ENCODE measurements at regions not wholly inside any gene's neighbourhood (a gene's known extent, or its start where the extent isn't known, plus 50 kb on each side); places are given as distances from the start of the nearest gene placed in this dataset.

DNA sequence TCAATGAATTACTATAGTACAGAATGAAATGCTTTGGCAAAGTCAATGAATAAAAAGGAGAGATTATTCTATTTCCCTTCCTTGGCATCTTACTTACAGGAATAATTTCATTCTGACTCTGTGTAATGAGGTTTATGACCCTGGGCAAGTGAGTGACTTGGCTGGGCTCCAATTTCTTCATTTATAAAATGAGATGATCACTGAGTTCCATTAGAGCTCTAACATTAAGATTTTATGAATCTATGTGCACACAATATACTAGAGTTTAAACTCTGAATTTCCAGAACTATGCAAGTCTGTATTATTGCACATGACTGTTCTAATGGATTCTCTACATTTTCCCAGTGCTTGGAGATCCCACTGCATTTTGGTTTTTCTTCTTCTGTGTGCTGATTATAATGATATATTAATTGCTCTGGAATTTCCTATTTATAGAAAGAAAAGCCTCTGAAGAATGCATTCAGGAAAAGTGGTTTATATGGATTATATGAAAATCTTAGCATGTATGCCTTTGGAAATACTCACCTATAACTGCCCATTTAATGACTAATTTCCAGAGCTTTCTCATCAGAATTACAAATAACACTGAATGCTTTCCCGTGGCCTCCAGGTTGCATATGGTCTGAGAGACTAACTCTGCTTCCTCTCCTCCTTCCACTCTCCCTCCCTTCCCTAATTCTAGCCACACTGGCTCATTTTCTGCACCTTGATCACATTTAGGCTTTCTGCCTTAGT is 97.4 kb upstream of the CHRM3 start:
- TF ChIP-seq CTCF (IDR thresholded peaks at IDR 0.05; ENCODE audit: insufficient read depth, low read depth, low read length, missing control alignments) = no peak
- DNase-seq (ENCODE audit: low read depth) = no peak
- H3K4me3 ChIP-seq (ENCODE audit: low read depth, low read length) = no peak overlapping the region

- no peak for DNase-seq (ENCODE audit: low read depth)
- no peak overlapping the region for H3K4me3 ChIP-seq (ENCODE audit: low read depth, low read length)
- TF ChIP-seq CTCF (IDR thresholded peaks at IDR 0.05; ENCODE audit: insufficient read depth, low read depth, low read length, missing control alignments) = no peak
Observed at GRCh38 chr1:239287296-239287695, 99.1 kb upstream of the CHRM3 start.

DNA sequence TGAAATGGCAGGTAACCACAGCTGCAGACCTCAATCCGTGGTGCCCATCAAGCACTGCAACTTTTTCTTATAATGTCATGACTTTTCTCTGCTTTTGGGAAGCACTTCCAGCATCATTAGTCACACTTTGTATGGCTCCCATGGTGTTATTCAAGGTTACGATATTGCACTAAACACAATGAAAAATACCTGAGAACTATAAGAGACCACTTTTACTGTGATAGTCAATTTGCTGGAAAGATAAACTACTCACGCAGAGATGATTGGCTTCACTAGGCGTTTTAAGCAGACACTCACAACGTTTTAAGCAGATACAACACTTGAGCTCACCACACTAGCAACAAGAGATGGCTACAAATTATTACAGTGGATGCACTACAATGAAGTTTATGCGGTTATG is 103.2 kb upstream of the CHRM3 start:
- no peak for DNase-seq (ENCODE audit: low read depth)
- no peak for TF ChIP-seq CTCF (IDR thresholded peaks at IDR 0.05; ENCODE audit: insufficient read depth, low read depth, low read length, missing control alignments)
- H3K4me3 ChIP-seq (ENCODE audit: low read depth, low read length) = no peak overlapping the region

- no peak for TF ChIP-seq CTCF (IDR thresholded peaks at IDR 0.05; ENCODE audit: insufficient read depth, low read depth, low read length, missing control alignments)
- DNase-seq (ENCODE audit: low read depth) = no peak
- H3K4me3 ChIP-seq (ENCODE audit: low read depth, low read length) = no peak overlapping the region
Observed at GRCh38 chr1:239282411-239282810, 104.0 kb upstream of the CHRM3 start.

- H3K4me3 ChIP-seq (ENCODE audit: low read depth, low read length) = no peak overlapping the region
- TF ChIP-seq CTCF (IDR thresholded peaks at IDR 0.05; ENCODE audit: insufficient read depth, low read depth, low read length, missing control alignments) = no peak
- DNase-seq (ENCODE audit: low read depth) = no peak
Observed at GRCh38 chr1:239276051-239276450, 110.3 kb upstream of the CHRM3 start.

GRCh38 chr1:239274242-239274830 is 112.0 kb upstream of the CHRM3 start:
- TF ChIP-seq CTCF (IDR thresholded peaks at IDR 0.05; ENCODE audit: insufficient read depth, low read depth, low read length, missing control alignments) = no peak
- no peak for DNase-seq (ENCODE audit: low read depth)
- H3K4me3 ChIP-seq (ENCODE audit: low read depth, low read length) = no peak overlapping the region

DNA sequence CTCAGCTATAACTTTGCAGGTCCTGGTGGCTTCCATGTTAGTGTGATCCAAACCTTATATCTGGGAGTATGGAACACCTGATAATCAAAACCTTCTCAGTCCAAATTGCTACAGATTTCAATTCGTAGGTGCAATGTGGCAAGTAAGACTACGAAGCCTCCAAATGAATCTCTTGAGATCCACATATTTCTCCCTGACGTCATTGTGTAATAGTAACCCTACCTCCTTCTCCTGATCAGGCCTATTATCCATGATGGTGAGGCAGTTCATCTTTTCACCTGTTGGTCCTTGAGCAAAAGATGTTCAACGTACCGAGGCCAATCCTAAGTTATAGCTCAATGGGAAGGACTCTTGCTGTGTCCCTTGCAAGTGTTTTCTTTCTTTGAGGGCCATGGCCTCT is 115.9 kb upstream of the CHRM3 start:
- no peak for TF ChIP-seq CTCF (IDR thresholded peaks at IDR 0.05; ENCODE audit: insufficient read depth, low read depth, low read length, missing control alignments)
- H3K4me3 ChIP-seq (ENCODE audit: low read depth, low read length) = no peak overlapping the region
- DNase-seq (ENCODE audit: low read depth) = no peak
